SK-N-SH (cell line): ENCODE measurements at regions not wholly inside any gene's neighbourhood (a gene's known extent, or its start where the extent isn't known, plus 50 kb on each side); places are given as distances from the start of the nearest gene placed in this dataset.

Experiments used
- CTCF ChIA-PET: fragments of 300-600, 350-600 bp; formaldehyde crosslinking; extraction: SDS; loops from one replicate; lab custom pipeline; 2021; lab: Yijun Ruan, JAX
- POLR2A ChIA-PET: fragments of 350-600 bp; sonication (Branson Sonifier 250); formaldehyde crosslinking; extraction: SDS; loops from one replicate; lab custom pipeline; 2020; ENCODE audit warnings: antibody characterized with exemption, inconsistent platforms; lab: Yijun Ruan, JAX
- DNase-seq: peaks from one replicate; pipeline ENCODE4 v3.0.0; 2012
- H2AFZ ChIP-seq: fragments of 200-600 bp; sonication (generic); 2 replicates; pipeline ENCODE4 v1.8.1; 2016; ENCODE audit warnings: antibody characterized with exemption, mild to moderate bottlenecking, low read depth
- H3F3A ChIP-seq: fragments of 200-600 bp; sonication (generic); replicated peaks from 2 replicates; pipeline ENCODE3; 2016; ENCODE audit warnings: antibody characterized with exemption, mild to moderate bottlenecking; ENCODE audit not compliant: insufficient read depth
- H3K27ac ChIP-seq, 2 experiments: fragments of 200-500 bp in 1 of 2; fragments of 200-600 bp in 1 of 2; sonication (Bioruptor generic) in 1 of 2; sonication (generic), shearing (Covaris generic) in 1 of 2; 2 replicates each; pipeline versions ENCODE4 v1.5.1 to v1.6.1; 2014 to 2016; ENCODE audit warnings: low read depth in 2 of 2, inconsistent platforms in 1 of 2, low read length in 1 of 2, mild to moderate bottlenecking in 1 of 2, mixed read lengths in 1 of 2
- H3K27me3 ChIP-seq: fragments of 200-600 bp; sonication (generic), shearing (Covaris generic); 2 replicates; pipeline ENCODE4 v1.6.1; 2016; ENCODE audit warnings: mixed run types; ENCODE audit not compliant: insufficient read depth
- H3K36me3 ChIP-seq, 2 experiments: fragments of 200-500 bp in 1 of 2; fragments of 200-600 bp in 1 of 2; sonication (Bioruptor generic) in 1 of 2; sonication (generic) in 1 of 2; replicated peaks in 1 of 2; 2 replicates each; pipeline versions ENCODE3 to v1.5.1; 2014 to 2016; ENCODE audit warnings: low read length in 1 of 2, mild to moderate bottlenecking in 1 of 2; ENCODE audit not compliant: insufficient read depth in 2 of 2, control insufficient read depth in 1 of 2
- H3K4me1 ChIP-seq, 2 experiments: fragments of 200-500 bp in 1 of 2; fragments of 200-600 bp in 1 of 2; sonication (Bioruptor generic) in 1 of 2; sonication (generic), shearing (Covaris generic) in 1 of 2; 2 replicates each; pipeline versions ENCODE4 v1.5.1 to v1.6.1; 2014 to 2016; ENCODE audit warnings: low read depth in 1 of 2, low read length in 1 of 2, mixed run types in 1 of 2; ENCODE audit not compliant: insufficient read depth in 2 of 2, control insufficient read depth in 1 of 2
- H3K4me2 ChIP-seq: fragments of 200-600 bp; sonication (generic), shearing (Covaris generic); 2 replicates; pipeline ENCODE4 v1.6.1; 2017; ENCODE audit warnings: mixed run types
- H3K4me3 ChIP-seq, 2 experiments: fragments of 200-500 bp in 1 of 2; fragments of 200-600 bp in 1 of 2; sonication (Bioruptor generic) in 1 of 2; sonication (generic), shearing (Covaris generic) in 1 of 2; 2 replicates each; pipeline versions ENCODE4 v1.5.1 to v1.8.1; 2014 to 2016; ENCODE audit warnings: low read depth in 2 of 2, inconsistent platforms in 1 of 2, low read length in 1 of 2, mild to moderate bottlenecking in 1 of 2, mixed read lengths in 1 of 2, moderate library complexity in 1 of 2
- H3K79me2 ChIP-seq: fragments of 200-600 bp; sonication (generic); 2 replicates; pipeline ENCODE4 v1.8.1; 2017; ENCODE audit warnings: mild to moderate bottlenecking; ENCODE audit not compliant: insufficient read depth
- H3K9ac ChIP-seq: fragments of 200-600 bp; sonication (generic); 2 replicates; pipeline ENCODE4 v1.6.1; 2017; ENCODE audit warnings: mixed run types
- H3K9me2 ChIP-seq: fragments of 200-600 bp; sonication (generic); 2 replicates; pipeline ENCODE4 v1.6.1; 2017; ENCODE audit warnings: mixed run types
- H3K9me3 ChIP-seq: fragments of 200-600 bp; sonication (generic); 2 replicates; pipeline ENCODE4 v1.6.1; 2017; ENCODE audit warnings: mixed run types, mild to moderate bottlenecking, moderate library complexity
- H4K20me1 ChIP-seq: fragments of 200-600 bp; sonication (generic); 2 replicates; pipeline ENCODE4 v1.6.1; 2017; ENCODE audit warnings: mild to moderate bottlenecking, mixed run types; ENCODE audit not compliant: insufficient read depth
- CHD2 ChIP-seq: fragments of 150-350 bp; IDR thresholded peaks from 2 replicates; pipeline ENCODE4 v1.6.1; 2018; ENCODE audit warnings: low read length; ENCODE audit not compliant: partially characterized antibody
- FOSL2 ChIP-seq: IDR thresholded peaks from 2 replicates; pipeline ENCODE4 v1.4.0; 2012; ENCODE audit warnings: low read depth, mild to moderate bottlenecking, moderate library complexity, borderline replicate concordance
- FOXM1 ChIP-seq: IDR thresholded peaks from 2 replicates; pipeline ENCODE4 v1.4.0; 2012; ENCODE audit warnings: low read depth, mild to moderate bottlenecking
- GABPA ChIP-seq: IDR thresholded peaks from 2 replicates; pipeline ENCODE4 v1.4.0; 2012; ENCODE audit warnings: low read depth, mild to moderate bottlenecking
- GATA2 ChIP-seq: sonication (generic); formaldehyde crosslinking; IDR thresholded peaks from 2 replicates; pipeline ENCODE4 v1.5.0; 2020; ENCODE audit warnings: mild to moderate bottlenecking, missing genetic modification reagents
- MEF2A ChIP-seq: IDR thresholded peaks from 2 replicates; pipeline ENCODE4 v1.4.0; 2012; ENCODE audit warnings: low read depth, borderline replicate concordance
- NFIC ChIP-seq: IDR thresholded peaks from 2 replicates; pipeline ENCODE4 v1.4.0; 2012; ENCODE audit warnings: borderline replicate concordance
- NRF1 ChIP-seq: IDR thresholded peaks from 2 replicates; pipeline ENCODE4 v1.6.1; 2012; ENCODE audit warnings: low read depth, mild to moderate bottlenecking, low read length
- POLR2AphosphoS5 ChIP-seq: IDR thresholded peaks from 2 replicates; pipeline ENCODE4 v1.6.1; 2012; ENCODE audit warnings: low read depth, low read length
- RCOR1 ChIP-seq: fragments of 150-350 bp; IDR thresholded peaks from 2 replicates; pipeline ENCODE4 v1.6.1; 2017; ENCODE audit warnings: antibody characterized with exemption, low read length
- RFX5 ChIP-seq: IDR thresholded peaks from 2 replicates; pipeline ENCODE4 v1.6.1; 2012; ENCODE audit warnings: mild to moderate bottlenecking, improper control_type of control experiment, low read length
- RXRA ChIP-seq: IDR thresholded peaks from 2 replicates; pipeline ENCODE4 v1.4.0; 2012; ENCODE audit warnings: low read depth, mild to moderate bottlenecking, borderline replicate concordance
- SIN3A ChIP-seq: IDR thresholded peaks from 2 replicates; pipeline ENCODE4 v1.6.1; 2012; ENCODE audit warnings: low read depth, mild to moderate bottlenecking, low read length, moderate library complexity, borderline replicate concordance
- TAF1 ChIP-seq: IDR thresholded peaks from 2 replicates; pipeline ENCODE4 v1.6.1; 2012; ENCODE audit warnings: low read depth, mild to moderate bottlenecking, low read length, moderate library complexity, borderline replicate concordance
- YY1 ChIP-seq: IDR thresholded peaks from 2 replicates; pipeline ENCODE4 v1.4.0; 2012; ENCODE audit warnings: low read depth, mild to moderate bottlenecking
- WGBS: methylation state at CpG from one replicate; pipeline ENCODE4 v1.1.6; 2017; ENCODE audit warnings: low lambda C conversion rate; 5-methylcytosine and 5-hydroxymethylcytosine counted together
- TF ChIP-seq, protein P1 (sequence below): fragments of 150-350 bp; IDR thresholded peaks from 2 replicates; pipeline ENCODE4 v1.6.1; 2016; ENCODE audit warnings: mild to moderate bottlenecking, low read depth, low read length
- TF ChIP-seq, protein P2 (sequence below): IDR thresholded peaks from 2 replicates; pipeline ENCODE4 v1.4.0; 2012; ENCODE audit warnings: low read depth, borderline replicate concordance
- TF ChIP-seq, protein P3 (sequence below): fragments of 150-350 bp; IDR thresholded peaks from 2 replicates; pipeline ENCODE4 v1.6.1; 2017; ENCODE audit warnings: antibody characterized with exemption, low read length, low read depth, borderline replicate concordance
- TF ChIP-seq, protein P4 (sequence below): IDR thresholded peaks from 2 replicates; pipeline ENCODE4 v1.6.1; 2012; ENCODE audit warnings: mild to moderate bottlenecking, low read depth, low read length, moderate library complexity

DNA sequence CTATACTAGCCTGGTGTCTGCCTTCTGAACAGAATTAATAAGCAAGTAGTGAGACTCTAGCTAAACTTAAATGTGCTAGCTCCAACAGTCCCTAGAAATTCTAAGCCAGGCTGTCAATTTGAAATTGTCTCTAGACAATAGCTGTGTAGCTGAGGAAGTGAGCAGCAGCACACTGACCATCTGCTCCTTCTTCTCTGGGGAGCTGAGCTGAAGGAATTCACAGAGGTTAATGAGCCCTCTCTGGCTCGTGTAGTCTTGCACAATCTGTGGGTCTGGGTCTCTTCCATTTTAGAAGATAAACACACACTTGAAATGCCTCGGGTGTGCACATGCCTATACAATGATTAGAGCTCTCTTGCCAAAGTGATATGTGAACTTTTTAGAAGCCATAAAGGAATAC lies 63.5 kb upstream of the BARX1 start:
- H3K9me2 ChIP-seq: no peaks in the 10 kb centered on the region
- H3K9ac ChIP-seq: no peak overlapping the region
- H3K27me3 ChIP-seq: no peaks in the 10 kb centered on the region
- no peaks in the 10 kb centered on the region for H3K36me3 ChIP-seq
- TF ChIP-seq NFIC (no peak), POLR2AphosphoS5 (no peak), GABPA (no peak), RXRA (no peak), NRF1 (no peak), MEF2A (no peak), FOXM1 (no peak), FOSL2 (no peak), RCOR1 (no peak), CHD2 (no peak), SIN3A (no peak), GATA2 (no peak), RFX5 (no peak), YY1 (no peak), TAF1 (no peak)
- TF ChIP-seq, protein P1, sequence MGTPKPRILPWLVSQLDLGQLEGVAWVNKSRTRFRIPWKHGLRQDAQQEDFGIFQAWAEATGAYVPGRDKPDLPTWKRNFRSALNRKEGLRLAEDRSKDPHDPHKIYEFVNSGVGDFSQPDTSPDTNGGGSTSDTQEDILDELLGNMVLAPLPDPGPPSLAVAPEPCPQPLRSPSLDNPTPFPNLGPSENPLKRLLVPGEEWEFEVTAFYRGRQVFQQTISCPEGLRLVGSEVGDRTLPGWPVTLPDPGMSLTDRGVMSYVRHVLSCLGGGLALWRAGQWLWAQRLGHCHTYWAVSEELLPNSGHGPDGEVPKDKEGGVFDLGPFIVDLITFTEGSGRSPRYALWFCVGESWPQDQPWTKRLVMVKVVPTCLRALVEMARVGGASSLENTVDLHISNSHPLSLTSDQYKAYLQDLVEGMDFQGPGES: no peak
- TF ChIP-seq, protein P2, sequence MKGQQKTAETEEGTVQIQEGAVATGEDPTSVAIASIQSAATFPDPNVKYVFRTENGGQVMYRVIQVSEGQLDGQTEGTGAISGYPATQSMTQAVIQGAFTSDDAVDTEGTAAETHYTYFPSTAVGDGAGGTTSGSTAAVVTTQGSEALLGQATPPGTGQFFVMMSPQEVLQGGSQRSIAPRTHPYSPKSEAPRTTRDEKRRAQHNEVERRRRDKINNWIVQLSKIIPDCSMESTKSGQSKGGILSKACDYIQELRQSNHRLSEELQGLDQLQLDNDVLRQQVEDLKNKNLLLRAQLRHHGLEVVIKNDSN: no peak
- TF ChIP-seq, protein P3, sequence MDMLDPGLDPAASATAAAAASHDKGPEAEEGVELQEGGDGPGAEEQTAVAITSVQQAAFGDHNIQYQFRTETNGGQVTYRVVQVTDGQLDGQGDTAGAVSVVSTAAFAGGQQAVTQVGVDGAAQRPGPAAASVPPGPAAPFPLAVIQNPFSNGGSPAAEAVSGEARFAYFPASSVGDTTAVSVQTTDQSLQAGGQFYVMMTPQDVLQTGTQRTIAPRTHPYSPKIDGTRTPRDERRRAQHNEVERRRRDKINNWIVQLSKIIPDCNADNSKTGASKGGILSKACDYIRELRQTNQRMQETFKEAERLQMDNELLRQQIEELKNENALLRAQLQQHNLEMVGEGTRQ: no peak
- TF ChIP-seq, protein P4, sequence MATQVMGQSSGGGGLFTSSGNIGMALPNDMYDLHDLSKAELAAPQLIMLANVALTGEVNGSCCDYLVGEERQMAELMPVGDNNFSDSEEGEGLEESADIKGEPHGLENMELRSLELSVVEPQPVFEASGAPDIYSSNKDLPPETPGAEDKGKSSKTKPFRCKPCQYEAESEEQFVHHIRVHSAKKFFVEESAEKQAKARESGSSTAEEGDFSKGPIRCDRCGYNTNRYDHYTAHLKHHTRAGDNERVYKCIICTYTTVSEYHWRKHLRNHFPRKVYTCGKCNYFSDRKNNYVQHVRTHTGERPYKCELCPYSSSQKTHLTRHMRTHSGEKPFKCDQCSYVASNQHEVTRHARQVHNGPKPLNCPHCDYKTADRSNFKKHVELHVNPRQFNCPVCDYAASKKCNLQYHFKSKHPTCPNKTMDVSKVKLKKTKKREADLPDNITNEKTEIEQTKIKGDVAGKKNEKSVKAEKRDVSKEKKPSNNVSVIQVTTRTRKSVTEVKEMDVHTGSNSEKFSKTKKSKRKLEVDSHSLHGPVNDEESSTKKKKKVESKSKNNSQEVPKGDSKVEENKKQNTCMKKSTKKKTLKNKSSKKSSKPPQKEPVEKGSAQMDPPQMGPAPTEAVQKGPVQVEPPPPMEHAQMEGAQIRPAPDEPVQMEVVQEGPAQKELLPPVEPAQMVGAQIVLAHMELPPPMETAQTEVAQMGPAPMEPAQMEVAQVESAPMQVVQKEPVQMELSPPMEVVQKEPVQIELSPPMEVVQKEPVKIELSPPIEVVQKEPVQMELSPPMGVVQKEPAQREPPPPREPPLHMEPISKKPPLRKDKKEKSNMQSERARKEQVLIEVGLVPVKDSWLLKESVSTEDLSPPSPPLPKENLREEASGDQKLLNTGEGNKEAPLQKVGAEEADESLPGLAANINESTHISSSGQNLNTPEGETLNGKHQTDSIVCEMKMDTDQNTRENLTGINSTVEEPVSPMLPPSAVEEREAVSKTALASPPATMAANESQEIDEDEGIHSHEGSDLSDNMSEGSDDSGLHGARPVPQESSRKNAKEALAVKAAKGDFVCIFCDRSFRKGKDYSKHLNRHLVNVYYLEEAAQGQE: no peak
- POLR2A ChIA-PET: no interaction called here
- WGBS: 5% methylated on average over 2 of the region's 2 CpGs
- no peak for DNase-seq
- no peaks in the 10 kb centered on the region for H3K4me1 ChIP-seq
- H3K79me2 ChIP-seq: no peaks in the 10 kb centered on the region
- H3F3A ChIP-seq: no peaks in the 10 kb centered on the region
- no peak overlapping the region for H3K27ac ChIP-seq
- H2AFZ ChIP-seq: no peak overlapping the region
- no peak overlapping the region for H3K4me3 ChIP-seq
- H4K20me1 ChIP-seq: no peaks in the 10 kb centered on the region
- H3K9me3 ChIP-seq: no peaks in the 10 kb centered on the region
- CTCF ChIA-PET: interaction anchor here (2.0 kb wide), 1 partner anchor 195 kb away, joined by 13 read pairs; no protein-coding TSS in a partner anchor
- no peak overlapping the region for H3K4me2 ChIP-seq
